ENCODE measurements at regions not wholly inside any gene's neighbourhood (a gene's known extent, or its start where the extent isn't known, plus 50 kb on each side); places are given as distances from the start of the nearest gene placed in this dataset.

- no peak for DNase-seq
- Mint-ChIP-seq H3K36me3 (no peaks in the 10 kb centered on the region), H3K9me3 (no peaks in the 10 kb centered on the region), H3K27me3 (peaks cover 3% of the 10 kb centered on the region), H3K4me3 (no peak overlapping the region), H3K4me1 (no peaks in the 10 kb centered on the region), H3K27ac (no peak overlapping the region)
- CTCF ChIA-PET = no interaction called here
Measured at GRCh38 chrX:39704590-39704989, 393.2 kb downstream of the BCOR start.

DNA sequence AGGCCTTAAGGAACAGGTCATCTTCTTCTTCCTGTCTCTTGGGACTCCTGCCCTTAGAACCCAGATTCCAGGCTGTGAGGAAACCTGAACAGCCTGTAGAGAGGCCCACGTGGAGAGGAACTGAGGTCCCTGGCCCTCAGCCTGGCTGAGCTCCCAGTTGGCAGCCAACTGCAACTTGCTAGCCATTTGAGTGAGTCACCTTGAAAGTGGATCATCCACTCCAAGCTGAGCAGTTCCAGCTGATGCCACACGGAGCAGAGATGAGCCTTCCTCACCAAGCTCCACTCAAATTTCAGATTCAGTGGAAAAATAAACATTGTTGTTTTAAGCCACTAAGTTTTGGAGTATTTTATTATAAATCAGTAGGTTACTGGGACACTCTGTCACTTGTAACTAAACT lies 392.5 kb downstream of the BCOR start:
- CTCF ChIA-PET = no interaction called here
- Mint-ChIP-seq H3K9me3 (no peaks in the 10 kb centered on the region), H3K4me3 (no peak overlapping the region), H3K27me3 (peaks cover 3% of the 10 kb centered on the region), H3K36me3 (no peaks in the 10 kb centered on the region), H3K4me1 (no peaks in the 10 kb centered on the region), H3K27ac (no peak overlapping the region)
- no peak for DNase-seq

- CTCF ChIA-PET = no interaction called here
- Mint-ChIP-seq H3K27ac (no peak overlapping the region), H3K9me3 (no peaks in the 10 kb centered on the region), H3K4me3 (no peak overlapping the region), H3K27me3 (peaks cover 4% of the 10 kb centered on the region), H3K4me1 (no peaks in the 10 kb centered on the region), H3K36me3 (no peaks in the 10 kb centered on the region)
- DNase-seq = no peak
Measured at GRCh38 chrX:39709364-39709763, 388.4 kb downstream of the BCOR start.

- Mint-ChIP-seq H3K4me1 (no peaks in the 10 kb centered on the region), H3K4me3 (no peak overlapping the region), H3K27me3 (peaks cover 5% of the 10 kb centered on the region), H3K36me3 (no peaks in the 10 kb centered on the region), H3K9me3 (no peaks in the 10 kb centered on the region), H3K27ac (no peak overlapping the region)
- CTCF ChIA-PET = interaction anchor here (0.6 kb wide), 1 partner anchor 14 kb away, joined by 3 read pairs; no protein-coding TSS in a partner anchor
- DNase-seq = no peak
Measured at GRCh38 chrX:39709812-39710211, 387.9 kb downstream of the BCOR start.

DNA sequence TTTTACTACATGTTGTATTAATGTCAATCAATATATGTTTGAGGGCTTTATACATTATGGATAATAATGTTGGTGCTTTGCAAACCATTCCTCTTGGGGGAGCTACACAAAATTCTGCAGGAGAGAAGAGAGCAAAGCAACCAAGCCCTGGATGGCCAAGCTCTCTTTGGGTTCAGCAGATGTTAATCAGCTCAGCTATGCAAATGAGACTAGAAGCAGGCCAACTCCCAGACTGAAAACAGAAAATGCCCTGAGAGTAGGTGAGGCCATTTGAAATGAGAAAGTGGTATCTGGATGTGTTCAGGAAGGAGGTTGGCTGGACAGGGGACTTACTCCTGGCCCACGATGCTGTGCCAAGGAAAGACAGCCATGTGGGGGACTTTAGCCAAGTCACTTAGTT lies 387.0 kb downstream of the BCOR start:
- CTCF ChIA-PET = no interaction called here
- H3K36me3 Mint-ChIP-seq = no peaks in the 10 kb centered on the region
- no peaks in the 10 kb centered on the region for H3K9me3 Mint-ChIP-seq
- peaks cover 5% of the 10 kb centered on the region for H3K27me3 Mint-ChIP-seq
- H3K4me3 Mint-ChIP-seq = no peak overlapping the region
- H3K27ac Mint-ChIP-seq = no peak overlapping the region
- no peak for DNase-seq
- H3K4me1 Mint-ChIP-seq = no peaks in the 10 kb centered on the region

DNA sequence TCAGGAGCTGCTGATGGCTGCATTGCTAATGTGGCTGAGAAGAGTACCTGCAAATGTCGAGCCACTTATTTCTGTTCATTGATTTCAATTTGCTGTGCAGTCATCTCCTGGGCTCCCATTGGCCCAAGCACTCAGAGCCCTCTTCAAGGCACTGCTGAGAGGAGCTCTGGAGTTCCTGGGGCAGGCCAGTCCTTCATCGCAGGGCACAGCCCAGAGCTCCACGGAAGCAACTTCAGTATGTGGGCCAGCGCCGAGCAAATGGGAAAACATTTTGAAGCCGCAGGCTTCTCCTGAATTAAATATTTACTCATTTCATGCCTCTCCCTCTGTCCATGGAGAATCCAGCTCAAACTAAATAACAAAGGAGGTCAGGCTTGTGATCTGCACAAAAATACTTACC lies 383.3 kb downstream of the BCOR start:
- Mint-ChIP-seq H3K27ac (no peak overlapping the region), H3K4me3 (no peak overlapping the region), H3K36me3 (no peaks in the 10 kb centered on the region), H3K27me3 (peaks cover 5% of the 10 kb centered on the region), H3K9me3 (no peaks in the 10 kb centered on the region), H3K4me1 (no peaks in the 10 kb centered on the region)
- DNase-seq = no peak
- CTCF ChIA-PET = interaction anchor here (1.3 kb wide), 1 partner anchor 11 kb away, joined by 3 read pairs; no protein-coding TSS in a partner anchor

- CTCF ChIA-PET = no interaction called here
- Mint-ChIP-seq H3K4me3 (no peak overlapping the region), H3K36me3 (no peaks in the 10 kb centered on the region), H3K4me1 (no peaks in the 10 kb centered on the region), H3K9me3 (no peaks in the 10 kb centered on the region), H3K27me3 (peaks cover 5% of the 10 kb centered on the region), H3K27ac (no peak overlapping the region)
- no peak for DNase-seq
Measured at GRCh38 chrX:39716401-39716800, 381.4 kb downstream of the BCOR start.

- CTCF ChIA-PET = no interaction called here
- H3K4me1 Mint-ChIP-seq = no peaks in the 10 kb centered on the region
Measured at GRCh38 chrX:39716802-39717540, 380.8 kb downstream of the BCOR start.

GRCh38 chrX:39718981-39719380 lies 378.8 kb downstream of the BCOR start:
- CTCF ChIA-PET = no interaction called here
- H3K27ac Mint-ChIP-seq = no peak overlapping the region
- no peaks in the 10 kb centered on the region for H3K4me1 Mint-ChIP-seq
- no peak for DNase-seq
- no peak overlapping the region for H3K4me3 Mint-ChIP-seq
- peaks cover 19% of the 10 kb centered on the region for H3K27me3 Mint-ChIP-seq
- no peaks in the 10 kb centered on the region for H3K36me3 Mint-ChIP-seq
- no peaks in the 10 kb centered on the region for H3K9me3 Mint-ChIP-seq

More at GRCh38 chrX:39716802-39717540, 380.8 kb downstream of the BCOR start:
- Mint-ChIP-seq H3K9me3 (no peaks in the 10 kb centered on the region), H3K4me3 (no peak overlapping the region), H3K36me3 (no peaks in the 10 kb centered on the region), H3K27me3 (peaks cover 8% of the 10 kb centered on the region), H3K27ac (no peak overlapping the region)
- no peak for DNase-seq

- CTCF ChIA-PET = no interaction called here
- Mint-ChIP-seq H3K4me3 (no peak overlapping the region), H3K9me3 (peaks cover 4% of the 10 kb centered on the region), H3K27ac (no peak overlapping the region), H3K27me3 (peaks cover 14% of the 10 kb centered on the region), H3K4me1 (peaks cover 7% of the 10 kb centered on the region), H3K36me3 (no peaks in the 10 kb centered on the region)
- DNase-seq = no peak
Measured at GRCh38 chrX:39720945-39721344, 376.8 kb downstream of the BCOR start.

DNA sequence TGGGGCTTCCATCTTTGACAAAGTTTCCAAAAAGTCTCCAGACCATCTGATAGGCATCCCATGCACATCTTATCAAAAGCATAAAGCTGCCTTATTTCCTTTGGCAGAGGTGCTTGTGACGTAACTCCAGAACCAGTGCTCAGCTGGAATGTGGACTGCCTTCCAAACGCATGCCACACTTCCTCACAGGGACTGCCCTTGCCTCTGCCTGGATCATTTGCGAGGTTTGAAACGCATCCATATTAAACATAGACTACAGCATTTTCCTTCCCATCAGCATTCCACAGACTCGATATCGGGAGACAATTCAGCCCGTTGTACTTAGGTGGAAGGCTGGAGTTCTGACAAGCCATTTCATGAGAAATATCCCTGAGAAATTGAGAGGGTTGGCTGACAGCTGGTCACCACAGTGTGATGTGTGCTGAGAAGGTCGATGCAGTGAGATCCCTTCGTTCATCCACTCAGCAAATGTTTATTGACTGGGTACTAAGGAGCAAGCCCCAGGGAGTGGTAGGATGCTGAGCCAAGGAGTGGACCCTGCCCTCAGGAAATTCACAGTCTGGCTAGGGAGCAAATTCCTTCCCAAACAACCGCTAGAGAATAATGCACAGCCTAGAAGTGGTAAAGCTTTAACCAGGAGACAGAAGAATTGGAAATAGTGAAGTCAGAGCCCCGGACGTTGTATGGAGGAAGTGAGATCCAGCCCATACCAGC lies 376.0 kb downstream of the BCOR start:
- CTCF ChIA-PET = no interaction called here
- Mint-ChIP-seq H3K36me3 (no peaks in the 10 kb centered on the region), H3K4me3 (no peak overlapping the region), H3K4me1 (peaks cover 7% of the 10 kb centered on the region), H3K27me3 (peaks cover 14% of the 10 kb centered on the region), H3K27ac (no peak overlapping the region), H3K9me3 (peaks cover 4% of the 10 kb centered on the region)
- DNase-seq = no peak

- Mint-ChIP-seq H3K4me1 (peaks cover 7% of the 10 kb centered on the region), H3K4me3 (no peak overlapping the region), H3K27me3 (peaks cover 25% of the 10 kb centered on the region), H3K9me3 (peaks cover 4% of the 10 kb centered on the region), H3K36me3 (no peaks in the 10 kb centered on the region), H3K27ac (no peak overlapping the region)
- DNase-seq = peak; percentile 21
- CTCF ChIA-PET = interaction anchor here (0.6 kb wide), 1 partner anchor 10 kb away, joined by 3 read pairs; no protein-coding TSS in a partner anchor
Measured at GRCh38 chrX:39724544-39724943, 373.2 kb downstream of the BCOR start.

DNA sequence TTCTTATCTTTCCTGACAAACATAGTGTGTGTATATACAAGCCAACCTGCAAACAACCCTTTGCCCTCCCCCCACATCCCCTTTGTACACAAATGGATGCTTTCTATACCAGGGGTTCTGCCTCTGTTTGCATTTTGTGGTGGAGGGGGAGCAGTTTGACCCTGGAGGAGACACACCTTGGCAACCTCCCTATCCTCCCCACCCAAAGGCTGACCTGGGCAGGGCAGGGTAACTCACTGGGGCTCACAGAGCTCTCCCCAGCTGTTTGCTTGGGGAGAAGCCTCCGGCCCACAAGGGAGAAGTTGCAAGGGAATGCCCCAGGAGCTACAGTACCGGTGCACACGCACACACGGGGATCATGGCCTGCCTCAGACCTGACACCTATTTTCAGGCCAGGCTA lies 372.6 kb downstream of the BCOR start:
- CTCF ChIA-PET = interaction anchor here (0.6 kb wide), 1 partner anchor 10 kb away, joined by 3 read pairs; no protein-coding TSS in a partner anchor
- no peak overlapping the region for H3K27ac Mint-ChIP-seq

GRCh38 chrX:39725928-39726619 lies 371.7 kb downstream of the BCOR start:
- Mint-ChIP-seq H3K27ac (no peak overlapping the region), H3K36me3 (no peaks in the 10 kb centered on the region), H3K4me1 (peaks cover 14% of the 10 kb centered on the region), H3K4me3 (no peak overlapping the region), H3K9me3 (peaks cover 4% of the 10 kb centered on the region), H3K27me3 (peaks cover 28% of the 10 kb centered on the region)
- DNase-seq = no peak
- CTCF ChIA-PET = no interaction called here

More for the DNA sequence above, 372.6 kb downstream of the BCOR start:
- Mint-ChIP-seq H3K9me3 (peaks cover 4% of the 10 kb centered on the region), H3K4me3 (no peak overlapping the region), H3K36me3 (no peaks in the 10 kb centered on the region), H3K4me1 (peaks cover 7% of the 10 kb centered on the region), H3K27me3 (peaks cover 25% of the 10 kb centered on the region)
- DNase-seq = no peak
